Tibial artery (tissue), 4 donors: ENCODE measurements at regions not wholly inside any gene's neighbourhood (a gene's known extent, or its start where the extent isn't known, plus 50 kb on each side); places are given as distances from the start of the nearest gene placed in this dataset.
"Not testable (repeated sequence)": the region's sequence is repeated elsewhere in the genome, so short reads cannot be mapped to it uniquely, and the experiment has no call there.

Experiments used
- DNase-seq, 2 donors: peaks; one replicate each; pipeline ENCODE4 v3.0.0-alpha.2; 2019
- H3K27ac ChIP-seq, 2 donors: fragments of 200-600 bp; sonication (generic) in 1 of 2; 1 replicate in 1 of 2; 2 replicates in 1 of 2; pipeline ENCODE4 v1.5.1; 2018 to 2019; ENCODE audit warnings: mild to moderate bottlenecking in 1 of 2
- H3K27me3 ChIP-seq, 2 donors: fragments of 200-600 bp; sonication (generic) in 1 of 2; one replicate each; pipeline versions ENCODE4 v1.5.1 to v1.6.0; 2016 to 2019
- H3K36me3 ChIP-seq, 3 donors: fragments of 200-600 bp; sonication (generic) in 2 of 3; one replicate each; pipeline ENCODE4 v1.5.1; 2016 to 2019; ENCODE audit warnings: mild to moderate bottlenecking in 2 of 3
- H3K4me1 ChIP-seq, 4 donors: fragments of 200-600 bp; sonication (generic) in 2 of 4; 1 replicate in 3 of 4; 2 replicates in 1 of 4; pipeline ENCODE4 v1.5.1; 2016 to 2019
- H3K4me3 ChIP-seq, 2 donors: fragments of 200-600 bp; sonication (generic) in 1 of 2; 1 replicate in 1 of 2; 2 replicates in 1 of 2; pipeline ENCODE4 v1.5.1; 2018 to 2019; ENCODE audit warnings: mild to moderate bottlenecking in 2 of 2
- H3K9me3 ChIP-seq, 3 donors: fragments of 200-600 bp; sonication (generic) in 1 of 3; one replicate each; pipeline ENCODE4 v1.5.1; 2016 to 2019
- intact Hi-C: fragments of 100-400 bp; cut with DNase I; formaldehyde crosslinking; loops from one replicate; pipeline ENCODE4 v1.15.0; 2023; ENCODE audit warnings: low total_unique reads
- TF ChIP-seq, protein P1 (sequence below), 2 experiments: fragments of 200-600 bp in 1 of 2; fragments of 450-650 bp in 1 of 2; IDR thresholded peaks; one replicate each; pipeline ENCODE4 v1.5.1; 2017 to 2019; ENCODE audit warnings: antibody characterized with exemption in 2 of 2, mild to moderate bottlenecking in 1 of 2, moderate library complexity in 1 of 2

DNA sequence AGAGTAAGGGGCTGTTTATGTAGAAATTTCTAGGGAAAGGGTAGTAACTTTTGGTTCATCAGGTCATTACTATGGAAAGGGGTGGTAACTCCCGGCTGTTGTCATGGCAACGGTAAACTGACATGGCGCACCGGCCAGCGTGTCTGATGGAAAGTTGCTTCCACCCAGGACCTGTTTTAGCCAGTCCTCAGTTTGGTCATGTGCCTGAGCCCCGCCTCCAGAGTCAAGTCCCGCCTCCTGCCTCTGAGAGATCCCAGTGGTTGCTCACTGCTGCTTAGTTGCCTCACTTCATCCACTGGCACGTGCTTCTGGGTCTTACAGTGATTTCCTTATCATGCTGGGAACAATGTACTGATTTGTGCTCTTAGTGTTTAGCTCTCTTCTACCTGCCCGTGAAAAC, 455.2 kb upstream of the ZNF507 start:
- Histone ChIP-seq H3K4me1 (no peaks in the 10 kb centered on the region), H3K9me3 (peaks cover 0 to 6% (median 0%) of the 10 kb centered on the region in 3 donors), H3K36me3 (no peaks in the 10 kb centered on the region), H3K4me3 (no peak overlapping the region), H3K27ac (no peak overlapping the region), H3K27me3 (no peaks in the 10 kb centered on the region)
- no peak for DNase-seq
- TF ChIP-seq, protein P1, sequence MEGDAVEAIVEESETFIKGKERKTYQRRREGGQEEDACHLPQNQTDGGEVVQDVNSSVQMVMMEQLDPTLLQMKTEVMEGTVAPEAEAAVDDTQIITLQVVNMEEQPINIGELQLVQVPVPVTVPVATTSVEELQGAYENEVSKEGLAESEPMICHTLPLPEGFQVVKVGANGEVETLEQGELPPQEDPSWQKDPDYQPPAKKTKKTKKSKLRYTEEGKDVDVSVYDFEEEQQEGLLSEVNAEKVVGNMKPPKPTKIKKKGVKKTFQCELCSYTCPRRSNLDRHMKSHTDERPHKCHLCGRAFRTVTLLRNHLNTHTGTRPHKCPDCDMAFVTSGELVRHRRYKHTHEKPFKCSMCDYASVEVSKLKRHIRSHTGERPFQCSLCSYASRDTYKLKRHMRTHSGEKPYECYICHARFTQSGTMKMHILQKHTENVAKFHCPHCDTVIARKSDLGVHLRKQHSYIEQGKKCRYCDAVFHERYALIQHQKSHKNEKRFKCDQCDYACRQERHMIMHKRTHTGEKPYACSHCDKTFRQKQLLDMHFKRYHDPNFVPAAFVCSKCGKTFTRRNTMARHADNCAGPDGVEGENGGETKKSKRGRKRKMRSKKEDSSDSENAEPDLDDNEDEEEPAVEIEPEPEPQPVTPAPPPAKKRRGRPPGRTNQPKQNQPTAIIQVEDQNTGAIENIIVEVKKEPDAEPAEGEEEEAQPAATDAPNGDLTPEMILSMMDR (IDR thresholded peaks at IDR 0.05): no peak
- intact Hi-C loops: no loop called here

DNA sequence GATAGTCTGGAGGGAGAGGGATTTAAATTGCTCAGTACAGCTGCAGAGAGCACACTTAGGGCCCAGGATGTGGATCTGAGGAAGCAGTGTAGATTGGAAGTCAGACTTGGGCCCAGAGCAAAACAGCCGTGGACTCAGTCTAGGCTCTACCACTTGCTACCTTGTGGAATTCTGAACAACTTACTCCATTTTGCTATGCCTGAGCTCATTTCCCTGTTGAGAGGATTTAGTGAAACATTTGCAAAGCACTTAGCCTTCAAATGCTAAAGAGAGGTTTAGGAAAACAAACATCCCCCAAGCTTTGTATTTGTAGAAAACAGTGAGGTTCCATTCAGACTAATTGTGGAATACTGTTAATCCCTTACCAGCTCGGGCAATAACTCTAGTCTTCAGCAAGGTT, 453.4 kb upstream of the ZNF507 start:
- Histone ChIP-seq H3K27me3 (no peaks in the 10 kb centered on the region), H3K9me3 (peaks cover 0 to 6% (median 0%) of the 10 kb centered on the region in 3 donors), H3K36me3 (no peaks in the 10 kb centered on the region), H3K27ac (no peak overlapping the region), H3K4me3 (no peak overlapping the region), H3K4me1 (no peaks in the 10 kb centered on the region)
- TF ChIP-seq, protein P1 (IDR thresholded peaks at IDR 0.05): no peak
- no peak for DNase-seq
- intact Hi-C loops: no loop called here

DNA sequence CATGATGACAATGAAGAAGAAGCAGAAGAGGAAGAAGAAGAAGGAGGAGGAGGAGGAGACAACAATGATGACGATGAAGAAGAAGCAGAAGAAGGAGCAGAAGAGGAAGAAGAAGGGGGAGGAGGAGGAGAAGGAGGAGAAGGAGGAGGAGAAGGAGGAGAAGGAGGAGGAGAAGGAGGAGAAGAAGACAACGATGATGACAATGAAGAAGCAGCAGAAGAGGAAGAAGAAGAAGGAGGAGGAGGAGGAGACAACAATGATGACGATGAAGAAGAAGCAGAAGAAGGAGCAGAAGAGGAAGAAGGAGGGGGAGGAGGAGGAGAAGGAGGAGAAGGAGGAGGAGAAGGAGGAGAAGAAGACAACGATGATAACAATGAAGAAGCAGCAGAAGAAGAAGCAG, 451.9 kb upstream of the ZNF507 start:
- H3K27ac ChIP-seq: not testable (repeated sequence)

DNA sequence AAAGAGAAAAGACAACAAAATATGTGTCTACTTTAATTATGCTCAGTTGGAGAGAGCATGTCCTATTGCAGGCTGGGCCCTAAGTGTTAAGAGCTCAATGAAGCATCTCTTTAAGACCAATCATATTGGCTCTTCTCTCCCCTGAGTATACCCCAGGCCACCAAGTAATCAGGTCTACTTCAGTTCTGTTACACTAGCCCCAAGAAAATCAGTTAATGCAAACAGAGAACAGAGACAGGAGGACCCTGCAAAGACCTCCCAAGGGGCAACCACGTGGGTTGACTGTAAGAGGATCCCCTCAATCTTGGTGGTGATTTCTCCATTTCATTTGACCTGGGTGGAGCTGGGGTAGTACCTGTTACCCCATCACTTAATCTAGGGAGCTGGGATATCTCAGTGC, 451.0 kb upstream of the ZNF507 start:
- DNase-seq: no peak
- H3K4me1 ChIP-seq: no peaks in the 10 kb centered on the region
- TF ChIP-seq, protein P1 (IDR thresholded peaks at IDR 0.05): no peak

More for the DNA sequence above, 451.9 kb upstream of the ZNF507 start:
- H3K4me1 ChIP-seq, DNase-seq, H3K36me3 ChIP-seq, H3K4me3 ChIP-seq, intact Hi-C loops, H3K9me3 ChIP-seq, H3K27me3 ChIP-seq: not testable (repeated sequence)

DNA sequence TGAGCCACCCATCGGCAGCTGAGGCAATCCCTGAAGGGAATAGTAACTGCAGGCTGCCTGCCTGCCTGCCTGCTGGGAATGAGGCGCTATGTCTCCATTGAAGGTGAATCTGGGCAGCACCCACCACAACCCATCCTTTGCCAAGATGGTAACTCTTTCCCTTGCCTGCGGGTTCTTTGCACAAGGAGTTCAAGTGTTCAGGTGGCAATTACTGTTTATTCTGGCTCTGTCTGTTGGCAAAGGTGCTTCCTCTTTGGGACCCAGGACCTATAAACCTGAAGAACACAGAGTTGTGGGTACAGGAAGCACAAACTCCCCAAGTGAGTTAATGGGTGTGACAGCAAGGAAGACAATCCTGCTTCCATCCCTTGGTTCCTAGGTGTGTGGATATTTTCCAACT, 448.1 kb upstream of the ZNF507 start:
- TF ChIP-seq, protein P1 (IDR thresholded peaks at IDR 0.05): no peak
- Histone ChIP-seq H3K27me3 (no peaks in the 10 kb centered on the region), H3K4me3 (no peak overlapping the region), H3K4me1 (no peaks in the 10 kb centered on the region), H3K9me3 (peaks cover 0 to 6% (median 0%) of the 10 kb centered on the region in 3 donors), H3K27ac (no peak overlapping the region), H3K36me3 (no peaks in the 10 kb centered on the region)
- DNase-seq: no peak
- intact Hi-C loops: no loop called here

More for the DNA sequence above, 451.0 kb upstream of the ZNF507 start:
- Histone ChIP-seq H3K4me3 (no peak overlapping the region), H3K9me3 (peaks cover 0 to 6% (median 0%) of the 10 kb centered on the region in 3 donors), H3K36me3 (no peaks in the 10 kb centered on the region), H3K27me3 (no peaks in the 10 kb centered on the region), H3K27ac (no peak overlapping the region)
- intact Hi-C loops: no loop called here

DNA sequence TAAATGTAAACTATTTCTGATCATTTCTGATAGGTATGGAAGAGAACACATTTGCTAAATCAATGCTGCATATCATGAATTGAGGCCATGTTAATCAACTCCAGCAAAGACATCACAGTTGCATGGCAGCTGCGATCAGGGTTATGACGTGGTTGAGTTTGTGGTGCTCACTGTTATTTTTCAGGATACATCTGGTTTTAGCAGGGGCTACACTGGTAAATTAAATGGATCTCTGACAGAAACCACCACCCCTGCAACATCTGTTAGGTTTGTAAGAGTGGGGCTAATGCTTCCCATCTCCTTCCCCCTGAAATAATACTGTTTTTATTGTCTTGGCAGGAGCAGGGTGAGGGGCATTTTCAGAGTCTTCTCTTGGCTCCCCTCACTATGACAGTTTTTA, 444.4 kb upstream of the ZNF507 start:
- no peak overlapping the region for H3K4me3 ChIP-seq
- intact Hi-C loops: no loop called here
- TF ChIP-seq, protein P1 (IDR thresholded peaks at IDR 0.05): no peak

More for the DNA sequence above, 444.4 kb upstream of the ZNF507 start:
- Histone ChIP-seq H3K4me1 (no peaks in the 10 kb centered on the region), H3K27ac (no peak overlapping the region), H3K9me3 (no peaks in the 10 kb centered on the region), H3K27me3 (no peaks in the 10 kb centered on the region), H3K36me3 (no peaks in the 10 kb centered on the region)
- DNase-seq: no peak
